GM18498 (cell line): ENCODE measurements at regions not wholly inside any gene's neighbourhood (a gene's known extent, or its start where the extent isn't known, plus 50 kb on each side); places are given as distances from the start of the nearest gene placed in this dataset.

Experiments
- ATAC-seq: cut with Tn5 transposase; IDR thresholded peaks from one replicate; pipeline ENCODE4 v1.9.1; 2021; ENCODE audit warnings: mild to moderate bottlenecking, moderate library complexity; ENCODE audit not compliant: unreplicated experiment

DNA sequence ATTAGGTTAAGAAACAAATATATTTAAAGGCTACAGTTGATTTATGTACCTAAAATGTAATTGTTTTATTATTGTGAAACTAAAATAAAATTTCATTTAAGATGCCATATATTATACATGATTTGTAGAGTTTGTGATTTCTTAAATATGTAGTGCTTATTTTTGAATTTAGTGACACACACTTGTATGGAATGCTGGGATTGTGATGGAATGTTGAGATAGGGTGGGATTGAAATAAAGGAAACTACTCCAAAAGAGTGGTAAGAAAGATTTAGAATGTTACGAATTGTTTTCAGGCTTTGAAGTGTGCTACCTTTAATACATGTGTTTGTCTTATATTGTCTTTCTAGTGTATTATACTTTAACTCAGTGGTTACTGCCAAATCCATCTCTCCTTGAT, 330.3 kb upstream of the PITX2 start:
- no peak for ATAC-seq

DNA sequence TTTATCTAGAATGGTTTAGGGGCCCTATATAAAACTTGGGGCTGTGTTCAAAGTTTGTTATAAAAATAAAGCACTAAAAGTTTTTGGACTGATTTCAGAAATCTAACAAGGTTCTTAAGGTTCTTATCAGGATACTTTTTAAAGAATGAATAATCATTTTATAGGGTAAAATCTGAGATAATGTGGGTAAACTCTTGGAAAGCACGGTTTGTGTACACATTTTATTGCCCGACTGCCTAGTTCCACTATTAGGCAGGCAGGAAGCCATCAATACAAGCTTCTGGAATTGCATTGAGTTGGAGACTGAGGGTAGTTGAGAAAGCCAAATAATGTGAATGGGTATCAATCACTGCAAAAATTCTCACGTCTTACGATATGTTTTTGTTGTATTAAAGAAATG, 331.0 kb upstream of the PITX2 start:
- ATAC-seq, result no peak

DNA sequence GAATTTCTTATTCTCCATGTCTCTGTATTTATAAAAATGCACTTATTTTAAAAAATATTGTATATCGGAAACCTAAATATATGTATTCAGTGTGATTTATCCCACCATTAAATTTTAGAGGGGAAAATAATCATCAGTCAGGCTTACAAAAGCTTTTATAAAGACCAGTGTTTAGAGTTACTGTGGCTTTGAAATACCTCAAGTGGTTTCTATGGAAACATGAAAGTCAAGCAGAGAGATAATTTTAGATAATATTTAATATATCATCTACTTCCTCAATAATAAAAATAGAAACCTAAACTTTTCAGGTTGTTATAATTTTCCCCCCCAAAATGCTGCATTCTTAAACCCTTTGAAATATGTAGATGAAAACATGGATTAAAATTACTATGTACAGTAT, 332.9 kb upstream of the PITX2 start:
- ATAC-seq, result no peak

DNA sequence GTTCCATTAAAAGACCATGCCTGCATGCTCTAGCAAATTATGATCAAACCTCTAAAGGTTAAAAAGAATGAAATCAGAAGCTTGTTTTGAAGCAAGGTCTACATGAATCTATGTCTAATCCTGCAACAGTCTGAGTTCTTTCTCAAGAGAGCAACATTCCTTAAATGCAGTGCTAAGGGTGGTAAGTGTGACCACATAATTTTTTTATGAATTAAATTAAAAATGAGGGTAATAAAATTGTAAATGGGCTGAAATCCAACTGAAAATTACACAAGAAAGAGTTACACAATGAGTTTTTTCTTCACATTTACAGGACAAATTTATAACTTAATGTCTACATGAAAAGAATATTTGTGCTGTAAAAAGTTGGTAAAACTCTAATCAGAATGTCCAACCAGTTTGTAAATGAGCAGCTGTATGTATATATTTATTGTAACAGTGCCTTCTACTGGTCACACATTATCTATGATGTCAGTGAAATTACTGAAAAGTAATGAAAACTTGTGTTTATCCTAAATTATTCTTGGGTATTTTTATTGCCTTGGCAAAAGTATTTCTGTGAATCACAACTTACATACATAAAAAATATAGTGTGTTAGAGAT, 336.3 kb upstream of the PITX2 start:
- no peak for ATAC-seq

DNA sequence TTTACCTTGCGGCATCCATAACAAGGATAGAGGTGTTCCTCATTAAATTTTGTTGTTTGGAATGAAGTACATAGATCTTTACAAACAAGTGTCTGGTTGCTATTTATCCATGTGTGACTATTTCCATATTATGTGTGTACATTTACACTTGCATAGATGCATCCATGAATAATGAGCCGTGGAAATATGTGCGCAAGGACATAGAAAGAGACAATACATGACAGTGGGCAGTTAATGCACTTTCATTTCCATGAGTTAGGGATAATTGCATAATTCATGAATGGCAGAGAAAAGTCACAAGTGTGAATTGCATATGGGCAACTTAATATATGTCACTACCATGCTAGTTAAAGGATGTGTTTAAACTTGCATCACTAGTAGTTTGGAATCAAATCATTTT, 338.2 kb upstream of the PITX2 start:
- no peak for ATAC-seq

DNA sequence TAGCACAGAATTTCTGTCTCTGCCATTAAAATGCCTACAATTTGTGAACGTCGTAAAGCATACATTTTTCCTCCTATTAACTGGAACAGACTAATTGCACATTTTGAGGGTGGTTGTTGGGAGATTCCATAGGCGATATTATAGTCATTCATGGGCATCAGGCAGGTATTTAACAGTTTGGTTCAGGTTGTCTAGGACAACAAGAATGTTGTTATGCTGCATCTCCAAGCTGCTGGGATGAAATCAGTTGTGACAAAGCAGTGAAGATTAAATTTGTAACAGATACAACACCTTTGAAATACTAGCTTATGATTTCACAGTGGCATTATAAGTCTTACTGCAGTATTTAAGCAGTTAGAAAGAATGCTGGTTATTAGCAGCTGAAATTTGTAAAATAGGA, 339.7 kb upstream of the PITX2 start:
- no peak for ATAC-seq

DNA sequence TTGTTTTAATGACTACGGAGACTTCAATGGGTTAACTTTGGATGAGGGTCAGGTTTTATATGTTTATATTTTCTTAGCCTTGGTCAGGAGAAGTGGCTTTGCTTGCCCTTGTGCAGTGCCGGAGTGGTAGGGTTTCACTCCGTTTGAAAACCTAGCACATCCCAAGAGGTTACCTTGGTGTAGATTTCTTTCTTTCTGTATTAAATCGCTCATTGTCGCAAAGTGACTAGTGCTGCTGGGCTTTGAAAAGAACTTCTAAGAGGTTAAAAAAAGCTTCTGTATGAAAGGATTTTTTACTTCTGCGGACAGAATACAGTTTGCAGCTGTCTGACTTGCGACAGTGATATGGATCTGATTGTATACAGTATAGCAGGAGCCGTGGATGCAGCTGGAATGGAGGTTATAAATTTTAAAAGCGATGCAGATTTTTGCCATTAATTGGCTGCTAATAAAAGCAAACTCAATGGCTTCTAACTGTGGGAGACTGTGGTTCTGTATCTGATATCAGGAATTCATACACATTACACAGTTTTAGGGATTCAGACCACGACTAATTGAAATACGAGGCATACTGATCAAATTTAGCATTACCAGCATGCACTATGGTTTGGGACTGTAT, 340.9 kb upstream of the PITX2 start:
- ATAC-seq, result no peak

DNA sequence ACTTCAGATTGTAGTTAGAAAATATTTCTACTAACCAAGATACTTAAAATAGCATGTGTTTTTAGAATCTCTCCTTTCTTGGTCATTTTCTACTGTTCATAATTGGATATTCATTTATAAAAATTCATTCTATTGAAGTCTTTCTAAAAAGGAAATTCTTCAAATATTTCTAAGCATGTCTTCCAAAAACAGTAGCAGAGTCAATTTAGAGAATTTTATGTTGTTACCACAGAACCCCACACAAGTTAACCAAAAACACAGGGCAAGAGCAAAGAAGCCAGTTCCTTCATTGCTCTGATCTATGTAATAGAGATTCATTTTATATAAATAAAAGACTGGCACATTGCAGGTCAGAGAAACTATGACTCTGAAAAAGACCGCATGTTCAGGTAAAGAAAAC, 345.1 kb upstream of the PITX2 start:
- no peak for ATAC-seq

DNA sequence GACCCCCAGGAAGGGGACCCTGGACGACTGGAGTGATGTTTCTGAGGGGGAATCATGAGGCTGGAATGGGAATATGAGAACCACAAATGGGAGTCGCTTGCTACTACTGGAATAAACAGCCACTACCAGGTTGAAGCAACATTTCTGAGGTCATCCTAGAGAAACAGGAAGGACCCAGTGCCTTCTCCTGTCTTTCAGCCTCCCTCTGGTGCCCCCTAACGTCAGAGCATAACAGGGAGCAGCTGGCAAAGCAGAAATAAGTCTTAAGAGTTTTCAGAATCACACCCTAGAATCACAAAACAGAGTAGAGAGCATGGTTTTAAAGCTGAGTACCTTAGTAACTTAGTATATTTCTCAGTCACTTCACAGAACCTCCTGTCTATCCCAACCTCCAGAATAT, 347.8 kb upstream of the PITX2 start:
- ATAC-seq, result peak; percentile 88

DNA sequence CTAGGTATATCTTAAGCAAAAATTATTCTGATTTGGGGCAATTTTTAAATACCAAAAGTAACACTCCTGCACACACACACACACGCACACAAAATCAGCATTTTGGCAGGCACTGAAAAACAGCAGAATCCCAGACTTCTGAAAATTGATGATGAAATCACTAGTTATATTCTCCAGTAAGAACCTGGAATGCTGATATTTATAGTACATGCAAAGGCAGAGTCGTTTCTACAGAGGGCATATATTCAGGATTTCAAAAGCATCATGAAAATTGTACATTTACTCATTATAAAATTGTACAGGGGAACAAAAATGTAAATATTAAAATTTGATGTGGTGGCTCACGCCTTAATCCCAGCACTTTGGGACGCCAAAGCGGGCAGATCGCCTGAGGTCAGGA, 352.5 kb upstream of the PITX2 start:
- ATAC-seq, result no peak

DNA sequence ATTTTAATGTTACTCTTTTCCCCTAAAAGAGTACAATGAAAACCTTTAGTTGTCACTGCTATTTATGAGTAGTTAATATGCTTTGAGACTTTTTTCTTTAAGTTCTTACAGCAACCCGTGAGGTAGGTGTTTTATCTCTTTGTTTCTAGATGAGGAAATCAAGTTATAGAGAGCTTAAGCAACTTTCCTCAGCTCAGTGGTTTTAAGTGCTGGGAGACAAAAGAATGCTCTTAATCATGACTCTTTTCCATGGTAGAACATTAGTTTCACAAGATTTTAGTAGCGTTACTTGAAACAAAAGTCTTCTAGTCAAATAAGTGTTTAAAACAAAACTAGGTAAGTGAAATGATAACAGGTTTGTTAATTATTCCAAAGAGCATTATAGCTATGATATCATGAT, 354.7 kb upstream of the PITX2 start:
- no peak for ATAC-seq

DNA sequence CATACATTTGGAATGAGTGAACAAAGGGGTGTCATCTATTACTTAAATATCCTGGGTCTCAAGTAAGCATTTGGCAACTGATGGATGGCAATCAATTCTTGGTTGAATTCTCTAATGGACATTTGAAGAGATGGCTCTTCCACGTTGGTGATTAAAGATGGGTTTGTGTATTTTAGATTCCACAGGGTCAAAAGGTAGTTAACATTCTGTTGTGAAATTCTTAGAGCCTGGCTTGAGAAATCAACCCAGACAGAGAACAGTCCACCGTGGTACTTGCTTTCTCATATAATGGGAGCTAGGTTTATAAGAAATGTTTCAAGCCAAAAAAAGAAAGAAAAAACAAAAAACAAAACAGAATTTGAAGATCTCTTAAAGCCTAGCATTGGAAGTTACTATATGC, 355.9 kb upstream of the PITX2 start:
- no peak for ATAC-seq

DNA sequence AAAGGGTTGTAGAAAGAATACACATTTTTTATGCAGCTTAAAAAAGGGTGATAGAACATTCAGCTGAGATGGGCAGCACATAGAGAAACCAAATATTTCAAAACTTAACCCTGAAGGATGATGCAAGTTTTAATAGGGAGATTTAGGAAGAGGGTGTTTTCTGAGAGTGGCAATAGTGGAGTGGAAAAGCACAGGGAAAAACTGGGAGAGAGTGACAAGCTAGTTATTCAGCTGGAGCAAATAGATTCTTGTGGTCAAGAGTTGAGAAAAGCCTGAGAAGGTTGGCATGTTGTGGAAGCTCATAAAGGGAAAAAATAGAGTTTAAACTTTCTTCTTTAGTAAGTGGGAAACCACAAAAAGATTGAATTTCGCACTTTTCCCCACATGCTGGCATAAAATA, 359.6 kb upstream of the PITX2 start:
- no peak for ATAC-seq

DNA sequence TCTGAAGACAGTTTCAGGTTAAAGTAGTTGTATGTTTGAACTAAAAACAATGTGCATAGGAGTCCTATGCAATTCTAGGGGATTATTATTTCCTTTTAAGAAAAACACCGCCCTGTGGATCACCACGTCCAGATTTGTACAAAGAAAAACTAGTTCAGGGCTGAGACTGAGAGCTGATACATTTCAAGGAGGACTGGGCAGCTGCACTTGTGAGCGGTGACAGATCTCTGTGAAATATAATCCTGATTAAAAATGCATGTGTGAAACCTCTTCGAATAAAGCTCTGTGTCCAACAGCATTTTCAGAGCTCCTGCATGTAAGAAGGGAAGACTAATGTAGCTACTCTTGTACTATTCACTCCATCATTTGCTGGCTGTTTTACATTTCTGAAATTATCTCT, 365.8 kb upstream of the PITX2 start:
- no peak for ATAC-seq

DNA sequence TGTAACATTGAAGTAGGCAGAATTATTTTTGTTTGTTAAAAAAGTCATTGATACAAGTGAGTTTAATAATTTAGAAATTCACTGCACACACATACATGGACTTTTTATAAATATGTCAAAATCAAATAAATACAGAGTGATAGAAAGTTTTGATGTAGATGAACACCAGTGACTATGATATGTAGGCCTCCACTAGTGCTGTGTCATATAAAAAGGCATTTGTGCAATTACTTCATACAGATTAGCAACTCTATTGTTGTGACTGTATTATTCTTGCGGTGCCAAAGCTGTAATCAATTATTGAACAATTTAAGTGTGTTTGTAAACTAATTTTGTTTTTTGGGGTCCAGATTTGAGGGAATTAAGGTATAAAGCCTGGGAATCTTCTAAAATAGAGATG, 366.2 kb upstream of the PITX2 start:
- no peak for ATAC-seq

DNA sequence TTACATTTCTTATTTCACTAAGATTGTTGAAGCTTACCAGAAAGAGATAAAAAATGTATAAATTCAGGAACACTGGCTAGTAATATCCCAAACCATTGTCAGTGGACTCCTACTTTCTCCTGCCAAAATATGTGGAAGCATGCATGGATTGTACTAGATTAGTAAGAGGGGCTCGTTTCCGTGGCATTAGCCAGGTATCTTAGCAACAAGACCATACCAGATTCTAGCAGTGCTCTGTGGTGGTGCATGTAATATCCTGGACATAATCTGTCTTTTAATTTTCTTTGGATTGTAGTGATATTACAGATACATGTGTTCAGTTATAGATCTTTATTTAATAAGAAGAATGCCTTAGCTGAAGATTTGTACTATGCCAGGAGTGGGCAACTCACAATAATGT, 371.9 kb upstream of the PITX2 start:
- ATAC-seq, result no peak

DNA sequence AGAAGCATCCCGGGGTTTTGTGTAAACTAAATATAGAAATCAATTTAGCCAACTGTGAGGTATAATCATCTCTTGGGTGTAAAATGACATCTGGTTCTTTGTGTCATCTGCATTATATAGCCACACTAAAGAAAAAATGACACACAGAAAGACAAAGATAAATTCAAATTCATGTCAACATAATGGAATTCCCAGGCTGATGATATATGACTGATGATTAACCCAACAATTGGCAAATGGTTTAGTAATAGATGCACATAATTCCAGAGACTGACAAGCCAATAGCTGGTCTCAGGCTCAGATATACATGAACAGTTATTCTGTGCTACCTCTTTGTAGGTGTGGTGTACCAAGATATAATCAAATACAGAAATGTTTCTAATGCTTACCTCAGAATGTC, 375.4 kb upstream of the PITX2 start:
- no peak for ATAC-seq

DNA sequence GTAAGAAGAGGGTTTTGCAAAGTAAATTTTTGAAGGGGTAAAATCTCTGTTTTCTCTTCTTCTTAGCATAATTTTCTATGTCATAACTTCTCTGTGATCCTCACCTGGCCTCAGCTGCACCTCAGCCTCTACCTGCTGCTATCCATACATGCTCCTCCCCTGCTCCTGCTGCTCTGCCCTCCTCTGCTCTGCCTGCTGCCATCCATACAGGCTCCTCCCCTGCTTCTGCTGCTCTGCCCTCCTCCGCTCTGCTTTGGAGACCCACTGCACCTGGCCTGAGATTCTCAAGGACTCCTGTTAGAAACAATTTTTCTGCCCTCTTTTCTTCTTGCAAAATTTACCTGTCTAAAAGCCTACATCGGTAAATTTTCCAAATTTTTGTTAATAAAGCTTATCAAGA, 388.6 kb upstream of the PITX2 start:
- ATAC-seq, result no peak

DNA sequence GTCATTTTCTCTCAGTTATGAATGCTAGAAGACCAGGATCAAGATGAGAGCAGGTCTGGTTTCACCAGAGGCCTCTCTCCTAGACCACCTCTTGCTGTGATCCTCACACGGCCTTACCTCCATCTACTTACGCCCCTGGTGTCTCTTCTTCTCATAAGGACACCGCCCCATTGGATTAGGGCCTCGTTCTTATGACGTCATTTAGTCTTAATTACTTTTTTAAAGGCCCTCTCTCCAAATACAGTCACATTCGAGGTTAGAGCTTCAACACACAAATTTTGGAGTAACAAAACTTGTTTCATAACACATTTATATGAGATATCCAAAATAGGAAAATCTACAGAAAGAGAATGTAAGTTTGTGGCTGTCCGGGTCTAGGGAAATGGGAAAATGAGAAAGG, 391.0 kb upstream of the PITX2 start:
- no peak for ATAC-seq

DNA sequence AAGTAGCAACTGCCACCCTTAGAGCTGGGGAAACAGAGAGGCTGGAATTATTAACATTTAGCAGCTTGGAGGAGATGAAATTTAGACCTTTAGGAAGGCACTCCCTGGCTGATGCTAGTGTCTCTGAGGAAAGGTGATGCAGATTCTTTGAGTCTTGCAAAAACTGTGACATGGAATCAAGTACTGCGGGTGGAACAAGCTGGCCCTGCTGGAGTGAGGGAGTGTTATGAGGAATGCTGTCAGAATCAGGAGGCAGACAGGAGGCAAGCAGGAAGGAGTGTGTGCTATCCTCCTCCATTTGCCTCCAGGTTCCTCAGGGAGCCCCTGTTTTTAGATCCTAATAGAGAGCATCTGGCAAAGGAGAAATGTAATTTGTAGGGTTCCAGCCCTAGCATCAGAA, 391.7 kb upstream of the PITX2 start:
- ATAC-seq, result no peak

DNA sequence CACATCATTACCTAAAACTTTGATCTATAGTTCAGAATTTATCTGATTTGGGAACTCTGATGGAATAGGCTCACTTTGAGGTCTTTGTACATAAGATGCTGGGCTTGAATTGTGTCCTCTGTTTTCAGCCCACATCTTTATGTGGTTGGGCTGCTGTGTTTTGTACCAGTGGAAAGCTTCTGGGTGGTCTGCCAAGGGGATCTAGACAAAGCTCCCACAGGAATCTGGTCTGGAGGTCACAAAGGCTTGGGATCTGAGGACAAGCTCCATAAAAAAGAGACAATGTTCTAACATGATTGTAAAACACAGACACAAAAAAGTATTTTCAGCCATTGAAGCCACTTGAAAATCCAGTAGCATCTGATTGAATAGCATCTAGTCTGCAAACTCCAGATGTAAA, 393.5 kb upstream of the PITX2 start:
- ATAC-seq, result no peak

DNA sequence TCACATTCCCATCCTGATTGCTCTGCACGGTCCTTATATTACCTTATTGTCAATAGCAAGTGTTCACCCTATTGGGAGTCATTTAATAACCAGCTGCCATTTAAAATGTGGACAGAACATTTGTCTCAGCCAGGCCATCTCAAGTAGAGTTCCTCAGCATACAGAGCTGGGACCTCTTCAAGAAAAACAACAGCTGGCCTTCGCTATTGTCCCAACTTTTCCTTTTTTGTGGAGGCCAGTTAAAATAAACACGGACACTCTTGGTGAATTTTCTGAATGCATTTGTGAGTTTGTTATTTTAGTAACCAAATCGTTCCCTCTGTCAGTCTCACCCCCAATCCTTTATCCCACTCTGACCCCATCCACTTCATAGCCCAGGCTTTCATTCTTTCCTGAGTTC, 395.3 kb upstream of the PITX2 start:
- no peak for ATAC-seq

DNA sequence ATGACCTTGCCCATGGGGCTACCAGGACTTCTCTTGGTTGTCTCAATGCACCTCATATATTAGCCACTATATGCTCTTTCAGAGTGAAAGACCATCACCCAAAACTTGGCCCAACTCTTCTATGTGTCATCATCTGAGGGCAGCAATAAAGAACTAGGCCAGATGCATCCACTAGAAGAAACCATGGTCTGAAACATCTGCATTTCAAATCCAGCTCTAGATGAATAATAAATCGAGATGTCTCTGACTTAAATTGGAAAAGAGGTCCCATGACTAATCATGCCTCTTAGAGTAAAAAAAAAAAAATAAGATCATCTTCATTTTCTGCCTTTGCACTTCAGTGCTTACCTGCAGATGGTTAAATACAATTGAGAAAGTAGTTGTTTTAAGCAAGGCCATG, 397.6 kb upstream of the PITX2 start:
- no peak for ATAC-seq
